Sigmoid colon (tissue), 4 donors: ENCODE measurements at regions not wholly inside any gene's neighbourhood (a gene's known extent, or its start where the extent isn't known, plus 50 kb on each side); places are given as distances from the start of the nearest gene placed in this dataset.

ENCODE experiments used
- CTCF ChIP-seq, 4 experiments: fragments of 450-650 bp in 3 of 4; fragments of 200-600 bp in 1 of 4; IDR thresholded peaks; one replicate each; pipeline ENCODE4 v1.5.1; 2016 to 2019; ENCODE audit warnings: antibody characterized with exemption in 4 of 4, mild to moderate bottlenecking in 3 of 4, moderate library complexity in 2 of 4
- EP300 ChIP-seq, 4 donors: sonication (generic); formaldehyde crosslinking; IDR thresholded peaks; one replicate each; pipeline ENCODE4 v1.6.1; 2017; ENCODE audit warnings: antibody characterized with exemption in 4 of 4
- POLR2A ChIP-seq, 2 donors: fragments of 450-650 bp; IDR thresholded peaks; one replicate each; pipeline ENCODE4 v1.6.1; 2016; ENCODE audit warnings: antibody characterized with exemption in 2 of 2, mild to moderate bottlenecking in 2 of 2, moderate library complexity in 2 of 2
- POLR2AphosphoS5 ChIP-seq, 4 donors: sonication (generic); formaldehyde crosslinking; IDR thresholded peaks; one replicate each; pipeline ENCODE4 v1.6.1; 2017; ENCODE audit warnings: antibody characterized with exemption in 4 of 4

GRCh38 chr3:124557-125179 lies 71.9 kb upstream of the CHL1 start:
- TF ChIP-seq POLR2A (IDR thresholded peaks at IDR 0.05) (no peak), CTCF (IDR thresholded peaks at IDR 0.05) (no peak), POLR2AphosphoS5 (IDR thresholded peaks at IDR 0.05) (no peak), EP300 (IDR thresholded peaks at IDR 0.05) (no peak)
